ENCODE measurements at regions not wholly inside any gene's neighbourhood (a gene's known extent, or its start where the extent isn't known, plus 50 kb on each side); places are given as distances from the start of the nearest gene placed in this dataset.

DNA sequence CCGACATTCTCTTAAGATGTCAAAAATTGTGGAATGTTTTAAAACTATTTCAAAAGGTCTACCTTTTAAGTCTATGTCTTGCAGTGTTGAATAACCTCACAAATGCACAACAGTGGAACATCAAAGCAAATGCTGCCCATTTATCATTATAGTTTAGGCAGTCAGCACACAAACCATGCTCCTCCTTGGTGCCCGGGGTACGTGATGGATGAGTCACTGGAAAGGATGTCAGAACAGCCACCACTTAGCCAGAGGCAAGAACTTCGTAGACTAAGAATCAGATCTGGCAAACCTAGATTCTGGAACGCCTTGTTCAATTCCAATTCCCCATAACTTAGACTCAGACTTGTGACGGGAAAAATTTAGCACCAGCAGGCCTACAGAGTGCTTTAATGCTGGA, 343.6 kb downstream of the FGF9 start:
- DNase-seq: peak; percentile 23

DNA sequence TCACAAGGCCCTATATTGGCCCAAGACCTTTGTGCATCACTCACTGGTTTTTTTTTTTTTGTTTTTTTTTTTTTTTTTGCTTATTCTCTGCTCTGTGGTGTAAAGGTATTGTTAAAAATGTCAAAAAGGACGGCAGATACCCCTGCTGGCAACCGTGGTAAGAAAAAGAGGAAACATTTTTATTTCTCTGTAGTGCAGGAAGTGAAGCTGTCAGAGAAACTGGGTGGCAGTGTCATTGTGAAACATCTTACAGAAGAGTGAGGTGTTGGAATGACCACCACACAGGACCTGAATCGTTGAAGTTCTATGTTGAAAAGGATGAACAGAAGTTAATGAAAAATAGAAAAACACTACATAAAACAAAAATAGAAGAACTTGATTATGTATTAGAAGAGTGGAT, 346.4 kb downstream of the FGF9 start:
- no peak for DNase-seq

DNA sequence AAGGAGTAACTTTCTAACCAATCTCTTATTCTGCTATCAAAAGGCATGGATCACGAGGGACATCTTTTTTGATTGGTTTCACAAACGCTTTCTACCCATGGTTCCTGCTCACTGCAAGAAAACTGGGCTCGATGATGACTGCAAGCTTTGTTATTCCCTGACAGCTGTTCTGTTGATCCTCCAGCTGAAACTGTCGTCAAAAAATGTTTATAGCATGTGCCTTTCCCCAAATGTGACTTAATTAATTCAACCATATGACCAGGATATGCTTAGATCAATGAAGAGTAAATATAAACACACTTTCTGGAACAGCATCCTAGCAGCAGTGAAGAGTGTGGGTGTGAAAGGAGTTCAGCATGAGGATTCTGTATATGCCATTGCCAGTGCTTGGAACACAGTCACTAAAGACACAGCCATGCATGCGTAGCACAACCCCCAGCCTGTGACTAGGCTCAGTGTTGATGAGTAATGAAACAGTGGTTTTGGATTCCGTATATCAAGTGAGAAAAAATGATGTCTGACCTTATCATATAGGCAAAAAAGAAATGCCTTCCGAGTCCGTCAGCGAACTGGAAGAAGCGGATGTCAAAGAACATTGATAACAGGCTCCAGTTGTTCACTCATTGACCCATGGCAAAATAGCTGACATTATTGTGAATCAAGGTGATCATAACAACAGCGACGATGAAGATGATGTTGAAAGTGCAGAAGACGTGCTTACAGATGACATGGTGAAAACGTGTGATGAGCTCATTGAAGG, 347.4 kb downstream of the FGF9 start:
- no peak for DNase-seq

DNA sequence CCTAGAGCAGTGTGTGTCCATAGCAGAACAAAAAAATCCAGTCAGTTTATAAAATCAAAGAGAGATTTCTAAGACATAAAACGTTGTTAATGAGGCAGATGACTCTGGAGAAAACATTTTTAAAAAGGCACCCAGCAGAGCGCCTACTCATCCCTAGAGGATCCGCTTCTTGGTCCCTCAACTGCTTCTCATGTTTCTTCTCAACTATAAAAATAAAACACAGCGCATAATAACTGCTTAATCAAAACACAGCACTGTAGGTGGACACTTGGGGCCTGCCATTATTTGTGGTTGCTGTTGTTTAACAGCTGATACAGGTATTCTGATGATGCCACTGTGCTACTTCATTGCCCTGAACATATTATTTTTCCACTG, 347.9 kb downstream of the FGF9 start:
- no peak for DNase-seq

DNA sequence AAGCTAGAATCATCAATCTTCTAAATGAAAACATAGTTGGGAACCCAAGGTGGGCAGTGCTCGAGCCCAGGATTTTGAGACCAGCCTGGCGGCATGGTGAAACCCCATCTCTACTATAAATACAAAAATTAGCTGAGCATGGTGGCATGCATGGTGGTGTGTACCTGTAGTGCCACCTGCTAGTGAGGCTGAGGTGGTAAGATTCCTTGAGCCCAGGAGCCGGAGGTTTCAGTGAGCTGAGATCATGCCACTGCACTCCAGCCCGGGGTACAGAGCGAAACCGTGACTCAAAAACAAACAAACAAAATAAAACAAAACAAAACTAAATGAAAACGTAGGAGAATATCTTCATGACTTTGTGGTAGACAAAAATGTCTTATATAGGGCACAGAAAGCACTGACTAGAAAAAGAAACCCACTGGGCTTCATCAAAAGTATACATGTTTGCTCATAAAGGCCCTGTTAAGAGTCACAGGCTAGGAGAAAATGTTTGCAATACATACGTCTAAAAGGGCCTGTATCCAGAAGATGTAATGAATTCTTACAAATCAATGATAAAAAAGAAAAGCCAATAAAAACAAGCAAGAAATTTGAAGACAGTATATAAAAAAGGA, 353.6 kb downstream of the FGF9 start:
- no peak for DNase-seq

DNA sequence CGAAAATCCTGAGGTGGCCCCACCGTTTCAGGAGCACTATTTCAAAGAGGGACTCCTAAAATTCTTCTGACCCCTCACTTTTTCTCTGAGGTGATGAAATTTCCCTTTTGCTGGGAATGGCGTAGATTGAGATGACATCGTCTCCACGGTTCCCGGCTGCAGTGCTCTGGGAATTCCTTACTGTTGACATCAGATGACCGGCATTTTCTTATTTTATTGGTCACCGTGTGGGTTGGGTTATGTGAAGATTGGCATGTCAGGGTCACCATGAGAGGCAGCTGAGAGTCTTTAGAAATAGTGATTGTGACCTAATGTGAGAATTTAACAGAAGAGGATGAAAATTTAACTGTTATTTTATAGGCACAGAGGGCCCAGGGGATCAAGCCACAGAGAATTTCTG, 356.7 kb downstream of the FGF9 start:
- peak; percentile 15 for DNase-seq

DNA sequence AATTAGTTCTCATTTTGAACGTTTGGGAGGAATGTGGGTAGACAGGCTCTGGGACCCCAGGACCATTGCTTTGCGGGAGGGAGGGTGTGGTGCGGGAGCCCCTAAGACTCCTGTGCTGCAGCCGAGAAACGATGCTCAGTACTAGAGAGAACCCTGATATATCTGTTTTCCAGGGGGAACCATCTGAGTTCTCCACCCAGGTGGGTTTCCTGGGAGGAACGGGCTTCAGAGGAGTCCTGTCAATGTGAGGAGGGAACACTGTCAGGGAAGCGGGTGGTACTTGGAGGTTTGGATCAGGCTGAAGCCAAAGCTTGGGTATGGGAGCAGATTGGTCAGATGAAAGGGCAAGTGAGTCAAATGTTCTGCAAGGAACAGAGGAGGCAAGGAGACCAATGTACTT, 358.0 kb downstream of the FGF9 start:
- no peak for DNase-seq

DNA sequence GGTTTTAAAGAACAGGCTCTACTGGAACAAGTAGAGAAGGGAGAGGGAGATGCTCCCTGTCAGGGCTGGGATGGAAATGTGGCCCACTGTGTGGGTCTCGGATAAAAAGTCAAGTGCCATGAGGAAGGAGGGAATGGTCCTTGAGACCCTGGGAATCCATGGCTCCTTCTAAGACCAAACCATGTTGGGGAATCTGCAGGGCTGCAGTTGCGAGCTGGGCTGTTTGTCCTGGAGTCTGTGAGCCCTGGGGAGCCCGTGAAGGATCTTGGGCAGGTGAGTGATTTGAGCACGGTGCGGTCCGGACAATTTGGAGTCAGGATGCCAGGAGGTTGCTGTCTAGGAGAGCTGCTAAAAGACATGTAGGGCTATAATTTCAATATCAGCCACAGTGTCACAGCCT, 359.4 kb downstream of the FGF9 start:
- DNase-seq: no peak

DNA sequence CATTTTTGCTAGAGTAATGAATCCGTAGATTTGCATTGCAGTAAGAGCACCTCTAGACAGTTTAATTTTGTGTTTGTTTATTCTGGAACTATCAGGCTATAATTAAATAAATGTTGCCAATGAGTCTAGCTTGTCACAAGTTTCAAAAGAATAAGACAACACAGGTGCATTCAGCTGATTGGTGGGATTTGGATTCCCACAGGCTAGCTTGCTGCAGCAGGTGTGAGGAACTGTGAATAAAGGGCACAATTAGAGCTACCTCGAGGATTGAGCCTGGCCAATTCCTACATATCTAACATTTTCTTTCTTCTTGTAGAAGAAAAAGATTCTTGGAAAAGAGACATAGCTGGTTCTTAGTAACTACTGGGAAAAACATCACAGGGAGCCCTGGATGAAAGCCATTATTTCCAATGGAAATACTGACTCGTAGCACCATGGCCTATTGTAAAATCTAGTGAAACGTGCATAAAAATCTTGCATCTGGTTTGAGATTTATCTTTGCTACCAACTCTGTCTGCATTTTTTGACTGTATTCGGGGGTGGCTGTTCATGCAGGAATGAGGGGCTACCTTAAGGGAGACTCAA, 360.9 kb downstream of the FGF9 start:
- no peak for DNase-seq

DNA sequence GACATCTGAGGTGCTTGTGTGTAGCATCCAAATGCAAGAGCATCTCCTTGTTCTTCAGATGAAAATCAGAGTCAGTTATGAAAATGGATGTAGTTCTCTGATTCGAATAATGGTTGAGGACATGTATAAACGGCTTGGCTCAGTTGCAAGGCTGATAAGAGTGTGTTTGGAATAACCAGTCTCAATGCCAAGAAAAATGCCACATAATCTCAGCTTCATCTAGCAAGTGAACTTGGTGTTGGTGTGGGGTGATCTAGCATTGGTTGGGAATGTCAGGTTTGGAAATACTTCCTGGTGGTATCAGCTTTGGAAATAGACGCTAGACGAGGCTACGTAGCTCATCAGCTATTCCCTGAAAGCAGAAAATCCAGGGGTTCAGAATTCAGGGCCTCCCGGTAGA, 362.0 kb downstream of the FGF9 start:
- DNase-seq: no peak

DNA sequence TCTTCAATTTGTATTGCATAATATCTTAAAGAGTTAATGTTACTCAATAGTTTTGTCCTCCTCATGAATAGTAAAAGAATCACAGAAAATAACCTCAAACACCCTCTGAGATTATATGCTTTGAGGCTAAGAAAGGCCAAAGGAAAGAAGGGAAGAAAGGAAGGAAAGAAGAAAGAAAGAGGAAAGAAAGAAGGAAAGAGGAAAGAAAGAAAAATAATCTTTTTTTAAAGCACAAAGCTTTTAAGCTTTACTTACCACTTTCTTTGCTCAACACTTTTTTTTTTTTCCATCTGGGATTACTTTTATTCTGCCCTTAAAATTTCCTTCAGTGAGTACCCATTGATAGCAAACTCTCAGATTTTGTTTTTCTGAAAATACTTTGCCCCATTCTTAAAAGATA, 369.1 kb downstream of the FGF9 start:
- no peak for DNase-seq

DNA sequence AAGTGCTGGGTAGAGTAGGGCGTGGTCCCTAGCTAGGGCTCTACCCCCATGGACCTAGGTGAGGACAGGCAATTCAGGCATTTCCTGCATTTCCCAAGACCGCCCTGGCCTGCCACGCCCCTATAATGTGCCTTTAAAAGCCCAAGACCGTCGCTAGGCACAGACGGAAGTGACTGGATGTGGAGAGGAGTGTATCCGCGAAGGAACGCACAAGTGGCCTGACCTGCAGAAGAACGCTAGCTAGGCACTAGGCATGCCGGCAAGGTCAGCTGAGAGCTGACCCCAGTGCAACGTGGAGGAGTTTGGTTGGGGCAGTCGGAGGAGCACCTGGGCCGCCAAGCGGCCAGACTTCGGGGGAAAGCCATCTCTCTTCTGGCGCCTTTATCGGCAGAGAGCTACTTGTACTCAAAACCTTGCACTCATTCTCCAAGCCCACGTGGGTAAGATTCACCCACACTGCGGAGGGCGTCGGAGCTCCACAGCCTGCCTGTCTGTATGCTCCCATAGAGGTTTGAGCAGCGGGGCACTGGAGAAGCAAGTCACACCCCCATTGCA, 370.0 kb downstream of the FGF9 start:
- no peak for DNase-seq

DNA sequence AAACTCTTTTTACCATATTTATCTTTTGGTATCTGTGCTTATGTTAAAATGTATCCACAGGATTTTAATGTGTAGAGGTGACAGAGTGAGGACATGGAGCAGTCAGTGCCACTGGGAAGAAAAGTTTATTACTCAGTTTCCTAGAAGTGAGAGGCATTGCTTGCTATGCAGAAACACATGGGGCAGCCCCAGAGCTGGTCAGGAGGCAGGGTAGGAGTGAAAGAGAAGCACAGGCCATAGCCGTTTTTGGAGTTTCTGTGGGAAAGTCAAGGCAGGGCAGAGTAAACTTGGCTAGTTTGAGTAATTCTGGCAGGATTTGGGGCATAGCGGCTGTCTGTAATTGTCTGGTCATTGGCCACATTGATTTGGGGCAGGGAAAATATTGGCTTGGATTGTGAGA, 370.9 kb downstream of the FGF9 start:
- DNase-seq: no peak

DNA sequence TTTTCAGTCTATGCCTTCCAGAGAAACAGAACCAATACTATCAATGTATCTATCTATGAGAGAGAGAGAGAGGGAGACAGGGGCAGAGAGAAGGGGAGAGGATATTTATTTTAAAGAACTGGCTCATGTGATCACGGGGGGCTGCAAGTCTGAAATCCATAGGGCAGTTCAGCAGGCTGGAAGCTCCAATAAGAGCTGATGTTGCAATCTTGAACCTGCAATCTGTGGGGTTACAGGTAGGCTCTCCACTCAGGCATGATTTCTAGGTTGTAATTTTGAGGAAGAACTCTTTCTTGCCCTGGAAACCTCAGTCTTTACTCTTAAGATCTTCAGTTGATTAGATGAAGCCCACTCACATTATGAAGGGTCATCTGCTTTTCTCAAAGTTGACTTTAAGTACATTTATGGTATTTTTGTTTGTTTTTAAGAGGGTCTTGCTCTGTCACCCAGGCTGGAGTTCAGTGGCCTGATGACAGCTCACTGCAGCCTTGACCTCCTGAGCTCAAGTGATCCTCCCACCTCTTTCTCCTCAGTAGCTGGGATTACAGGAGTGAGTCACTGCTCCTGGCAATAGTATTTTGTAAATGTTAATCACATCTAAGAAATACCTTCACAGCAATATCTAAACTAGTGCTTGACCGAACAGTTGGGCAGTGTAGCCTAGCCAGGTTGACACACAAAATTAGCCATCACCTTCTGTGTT, 376.4 kb downstream of the FGF9 start:
- no peak for DNase-seq

DNA sequence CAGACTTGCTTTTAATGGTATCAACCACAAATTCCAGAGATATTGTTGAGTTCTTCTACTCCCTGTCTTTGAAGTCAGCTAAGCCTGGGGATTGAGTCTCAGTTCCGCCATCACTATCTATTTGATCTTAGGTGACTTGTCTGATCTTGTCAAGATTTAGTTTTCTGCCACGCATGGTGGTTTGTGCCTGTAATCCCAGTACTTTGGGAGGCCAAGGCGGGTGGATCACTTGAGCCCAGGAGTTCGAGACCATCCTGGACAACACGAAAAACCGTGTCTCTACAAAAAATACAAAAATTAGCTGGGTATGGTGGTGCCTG, 376.9 kb downstream of the FGF9 start:
- DNase-seq: no peak

DNA sequence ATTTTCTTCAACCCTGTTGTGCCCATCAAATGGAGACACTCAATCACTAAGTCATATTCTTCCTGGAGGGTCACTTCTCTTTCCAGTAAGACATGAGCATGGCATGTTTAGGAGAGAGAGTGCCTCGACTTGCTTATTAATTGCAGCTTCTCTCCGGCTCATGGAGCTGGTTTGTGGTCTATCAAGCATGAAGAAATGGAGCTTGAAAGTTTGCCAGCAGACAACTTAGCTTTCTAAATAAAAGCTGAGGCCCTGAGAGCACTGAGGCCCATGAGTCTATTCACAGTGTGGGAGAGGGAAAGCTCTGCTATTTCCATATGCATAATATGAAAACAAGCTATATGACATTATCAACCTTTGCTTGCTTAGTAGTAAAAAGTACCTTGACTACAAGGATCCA, 378.5 kb downstream of the FGF9 start:
- DNase-seq: no peak

DNA sequence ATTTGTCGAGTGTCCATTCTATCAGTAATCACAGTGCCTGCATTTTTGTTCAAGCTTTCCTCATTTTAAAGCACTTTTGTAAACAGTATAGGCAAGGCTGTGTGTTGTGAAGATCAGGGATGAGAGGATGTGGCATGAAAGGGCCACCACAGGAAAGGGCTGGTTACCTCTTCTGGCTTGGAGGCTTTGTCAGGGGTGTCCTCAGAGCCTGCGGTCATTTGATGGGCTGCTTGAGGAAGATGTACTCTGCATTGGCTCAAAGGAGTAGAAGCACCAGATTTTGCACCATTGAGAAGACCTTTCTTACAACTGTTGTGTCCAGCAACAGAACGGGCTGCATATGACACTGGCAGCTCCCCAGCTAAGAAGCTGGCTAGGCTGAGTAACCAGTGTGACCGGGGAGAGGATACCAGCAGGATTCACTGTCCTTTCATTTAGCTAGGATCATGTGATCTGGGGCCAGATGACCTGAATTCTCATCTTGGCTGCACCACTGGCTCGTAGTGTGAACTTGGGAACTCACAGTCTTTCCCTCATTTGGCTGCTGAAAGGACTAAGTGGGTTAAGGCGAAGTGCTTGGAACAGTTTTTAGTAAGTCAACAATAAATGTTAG, 380.2 kb downstream of the FGF9 start:
- no peak for DNase-seq

DNA sequence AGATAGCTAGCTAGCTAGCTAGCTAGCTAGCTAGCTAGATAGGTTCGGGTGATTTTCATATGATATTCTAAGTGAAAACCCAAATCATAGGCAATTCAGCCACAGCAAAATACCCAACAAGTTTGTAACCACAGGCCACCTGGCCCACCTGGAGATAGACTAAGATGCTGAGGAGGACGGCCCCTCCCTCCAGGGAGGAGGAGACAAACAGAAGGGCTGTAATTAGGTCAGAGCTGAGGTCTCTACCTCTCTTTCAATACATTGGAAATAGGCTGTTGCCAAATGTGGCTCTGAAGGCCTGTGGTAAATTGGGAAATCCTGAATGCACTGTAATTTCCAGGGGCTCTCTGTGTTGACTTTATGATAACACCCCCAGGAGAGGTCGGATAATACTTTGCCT, 382.2 kb downstream of the FGF9 start:
- DNase-seq: no peak

DNA sequence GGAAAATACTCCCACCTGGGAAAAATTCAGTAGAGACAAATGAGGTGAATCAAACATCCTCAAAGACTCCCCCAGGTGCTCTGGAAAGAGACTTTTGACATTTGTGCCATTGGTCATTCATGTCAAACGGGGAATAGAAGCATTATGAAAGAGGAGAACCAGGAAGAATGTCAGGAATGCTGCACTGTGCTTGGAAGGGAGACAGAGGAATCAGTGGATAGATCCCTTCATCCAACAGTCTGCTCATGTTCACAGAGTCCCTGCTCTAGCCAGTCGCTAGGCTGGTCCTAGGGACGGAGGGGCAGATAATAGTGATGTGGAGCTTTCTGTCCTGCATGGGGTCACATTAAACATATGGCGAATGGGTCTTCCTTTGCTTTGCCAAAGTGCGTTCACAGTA, 384.4 kb downstream of the FGF9 start:
- peak; percentile 11 for DNase-seq

DNA sequence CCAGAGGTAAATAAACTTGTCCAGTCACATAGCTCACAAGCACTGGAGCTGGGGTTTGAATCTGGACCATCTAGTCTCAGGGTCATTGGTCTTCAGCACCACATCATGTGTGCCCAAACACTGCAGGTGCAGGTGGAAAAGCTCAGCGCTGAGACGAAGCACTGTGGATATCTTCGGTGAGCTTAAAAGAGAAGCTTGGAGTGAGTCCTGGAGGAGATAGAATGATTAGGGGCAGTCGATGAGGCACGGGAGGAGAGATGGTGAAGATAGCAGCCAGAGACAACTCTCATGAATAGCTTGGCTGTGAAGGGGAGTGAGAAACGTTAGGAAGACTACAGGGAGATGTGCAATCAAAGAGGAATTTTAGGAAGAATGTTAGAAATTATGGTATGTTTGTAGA, 389.3 kb downstream of the FGF9 start:
- peak; percentile 5 for DNase-seq

DNA sequence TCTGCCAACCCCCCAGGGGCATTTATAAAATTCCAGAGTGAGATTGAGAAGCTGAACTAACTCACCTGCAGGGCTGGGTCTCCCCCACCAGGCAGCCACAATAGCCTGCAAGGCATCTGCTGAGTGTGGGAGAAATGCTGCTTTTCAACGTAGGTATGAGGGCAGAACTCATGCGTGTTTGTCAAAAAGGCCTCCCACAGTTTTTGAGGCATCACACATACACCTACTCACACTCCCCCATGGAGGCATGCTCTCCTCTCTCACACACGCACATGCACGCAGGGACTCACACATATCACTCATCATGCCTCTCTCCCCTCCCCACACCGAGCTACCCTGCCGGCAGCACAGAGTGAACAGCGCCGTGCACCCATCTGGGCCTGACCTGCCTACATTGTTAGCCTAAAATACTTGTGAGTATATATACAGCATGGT, 390.5 kb downstream of the FGF9 start:
- no peak for DNase-seq

DNA sequence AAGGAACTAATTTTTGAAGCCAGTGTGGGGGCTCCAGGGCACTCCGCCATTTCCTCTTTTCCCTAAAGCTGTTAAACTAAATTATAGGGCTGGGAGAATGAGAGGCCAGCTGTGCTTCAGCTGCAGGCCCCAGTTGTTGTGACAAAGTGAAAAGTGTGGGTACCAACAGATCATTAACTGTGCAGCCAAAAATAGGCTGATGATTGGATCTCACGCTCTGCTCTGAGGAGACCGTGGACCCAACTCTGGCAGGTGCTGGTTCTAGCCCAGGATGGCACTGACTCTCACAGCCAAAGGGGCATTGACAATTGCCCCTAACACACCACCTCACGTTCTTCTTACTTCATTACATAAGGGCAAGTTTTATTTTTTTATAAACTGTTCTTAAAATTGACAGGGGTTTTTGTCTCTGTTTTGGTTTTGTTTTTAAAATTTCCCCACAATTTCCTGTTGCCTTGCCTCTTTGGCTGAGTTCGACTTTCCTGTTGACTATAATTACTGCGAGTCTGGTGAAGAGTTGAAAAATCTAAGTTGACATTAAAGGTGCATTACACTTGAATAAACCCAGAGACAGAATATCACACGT, 391.0 kb downstream of the FGF9 start:
- no peak for DNase-seq
